ENCODE measurements at regions not wholly inside any gene's neighbourhood (a gene's known extent, or its start where the extent isn't known, plus 50 kb on each side); places are given as distances from the start of the nearest gene placed in this dataset.
A peak's percentile ranks its signal among the peaks of the same experiment; 100 is the strongest.

DNA sequence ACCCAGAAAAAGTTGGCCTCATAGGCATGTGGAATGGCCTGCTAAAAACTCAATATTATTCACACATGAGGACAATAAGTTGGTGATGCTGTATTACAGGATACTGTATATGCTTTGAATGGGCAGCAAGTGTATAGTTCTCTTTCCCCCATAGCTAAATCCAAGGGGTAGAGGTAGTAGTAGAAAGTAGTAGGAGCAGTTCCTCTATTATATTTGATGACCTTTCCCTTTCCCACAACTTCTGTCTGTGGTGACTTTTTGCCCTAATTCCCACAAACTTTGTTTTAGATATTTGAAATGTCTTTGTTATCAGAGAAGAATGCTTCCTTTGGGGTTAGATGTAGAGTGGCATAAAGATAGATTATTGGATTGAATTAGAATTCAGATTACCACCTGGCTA, 154.0 kb upstream of the STEAP4 start:
- no peaks in the 10 kb centered on the region for H3K9me3 ChIP-seq (replicated peaks in 1 of 11)
- H3K27ac ChIP-seq, result no peak overlapping the region
- TF ChIP-seq Cebpa-rat (IDR thresholded peaks at IDR 0.05), result no peak
- H3K4me2 ChIP-seq, result 0 out of 22 replicates have a peak overlapping the region, but pooled peaks of 2 of the 11 experiments have one; percentile 11 to 12
- H3K9ac ChIP-seq, result no peak overlapping the region
- no peaks in the 10 kb centered on the region for H3K27me3 ChIP-seq
- H3K4me3 ChIP-seq, result no peak overlapping the region
- H3K4me1 ChIP-seq, result peaks cover 0 to 49% (median 0%) of the 10 kb centered on the region in 10 experiments; a peak in 7 of 20 replicates
- H4K20me1 ChIP-seq, result no peaks in the 10 kb centered on the region
- H3K36me3 ChIP-seq, result no peaks in the 10 kb centered on the region

DNA sequence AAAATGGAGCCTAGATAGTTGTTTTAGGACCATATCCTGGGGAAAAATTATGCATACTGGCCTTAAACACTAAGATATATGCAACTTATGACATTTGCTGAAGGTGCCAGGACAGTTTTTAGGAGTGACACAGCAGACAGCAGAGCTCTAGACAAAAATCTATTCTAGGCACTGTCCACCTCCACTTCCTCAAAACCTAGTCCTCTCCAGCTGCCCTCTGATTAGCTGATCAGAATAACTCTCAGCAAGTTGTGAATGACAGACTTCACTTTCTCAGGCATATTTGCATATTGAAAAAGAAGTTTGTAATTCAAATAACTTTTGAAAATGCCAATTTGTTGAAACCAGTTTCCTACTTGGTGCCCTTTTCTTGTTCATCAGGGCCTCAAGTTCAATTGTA, 152.3 kb upstream of the STEAP4 start:
- H3K9me3 ChIP-seq (replicated peaks in 1 of 11), result no peaks in the 10 kb centered on the region
- no peak overlapping the region for H3K27ac ChIP-seq
- peaks cover 0 to 50% (median 0%) of the 10 kb centered on the region in 10 experiments; a peak in 7 of 20 replicates for H3K4me1 ChIP-seq
- H3K4me3 ChIP-seq, result no peak overlapping the region
- H3K4me2 ChIP-seq, result peak overlapping the region in 3 of 11 experiments; percentile 38 to 79 (median 59); a peak in 6 of 22 replicates
- H4K20me1 ChIP-seq, result no peaks in the 10 kb centered on the region
- H3K27me3 ChIP-seq, result no peaks in the 10 kb centered on the region
- no peak for TF ChIP-seq Cebpa-rat (IDR thresholded peaks at IDR 0.05)
- no peak overlapping the region for H3K9ac ChIP-seq
- H3K36me3 ChIP-seq, result no peaks in the 10 kb centered on the region

DNA sequence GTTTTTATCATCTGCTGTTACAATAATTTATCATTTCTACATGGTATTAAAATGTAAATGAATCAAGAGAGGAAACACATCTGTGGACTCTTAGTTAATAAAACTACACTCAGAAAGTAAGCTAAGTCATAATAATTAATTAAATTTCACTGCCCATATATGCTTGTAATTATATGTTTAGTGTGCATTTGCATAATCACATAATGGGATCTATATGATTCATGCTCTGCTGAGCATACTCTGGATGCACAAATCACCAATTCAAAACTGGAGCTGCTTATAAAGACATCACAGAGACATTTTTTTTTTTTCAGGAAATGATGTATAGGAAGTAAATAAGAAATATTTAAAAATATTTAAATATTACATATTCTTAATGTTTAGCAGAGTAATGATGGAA, 151.6 kb upstream of the STEAP4 start:
- H3K4me1 ChIP-seq, result peaks cover 0 to 50% (median 0%) of the 10 kb centered on the region in 10 experiments; a peak in 7 of 20 replicates
- no peaks in the 10 kb centered on the region for H4K20me1 ChIP-seq
- H3K4me2 ChIP-seq, result peak overlapping the region in 3 of 11 experiments; percentile 52 to 79 (median 59); a peak in 4 of 22 replicates
- no peaks in the 10 kb centered on the region for H3K9me3 ChIP-seq (replicated peaks in 1 of 11)
- no peak for TF ChIP-seq Cebpa-rat (IDR thresholded peaks at IDR 0.05)
- no peak overlapping the region for H3K9ac ChIP-seq
- no peaks in the 10 kb centered on the region for H3K27me3 ChIP-seq
- no peak overlapping the region for H3K27ac ChIP-seq
- H3K4me3 ChIP-seq, result no peak overlapping the region
- H3K36me3 ChIP-seq, result no peaks in the 10 kb centered on the region

DNA sequence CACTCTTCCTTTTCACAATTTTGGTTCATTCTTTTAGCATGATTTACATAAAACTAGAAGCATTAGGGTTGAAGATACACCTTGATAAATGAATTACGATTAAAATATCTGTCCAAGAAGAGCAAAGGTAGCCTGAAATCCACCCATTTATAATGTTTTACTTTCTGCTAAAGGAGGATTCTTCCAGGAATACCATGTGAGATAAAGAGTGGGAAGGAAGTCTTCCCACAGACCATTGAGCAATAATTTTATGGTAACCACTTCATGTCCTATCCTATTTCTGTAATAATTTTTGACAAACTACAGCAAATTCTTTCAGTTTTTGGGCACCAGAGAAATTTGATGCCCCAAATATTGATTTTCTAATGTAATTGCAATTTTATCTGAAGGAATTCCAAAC, 150.6 kb upstream of the STEAP4 start:
- Histone ChIP-seq H3K4me3 (no peak overlapping the region), H3K4me1 (peaks cover 0 to 50% (median 0%) of the 10 kb centered on the region in 10 experiments; a peak in 7 of 20 replicates), H3K9ac (no peak overlapping the region), H4K20me1 (no peaks in the 10 kb centered on the region), H3K27ac (no peak overlapping the region), H3K4me2 (peak overlapping the region in 4 of 11 experiments; percentile 29 to 79 (median 56); a peak in 7 of 22 replicates), H3K27me3 (no peaks in the 10 kb centered on the region), H3K36me3 (no peaks in the 10 kb centered on the region), H3K9me3 (replicated peaks in 1 of 11) (no peaks in the 10 kb centered on the region)
- no peak for TF ChIP-seq Cebpa-rat (IDR thresholded peaks at IDR 0.05)

DNA sequence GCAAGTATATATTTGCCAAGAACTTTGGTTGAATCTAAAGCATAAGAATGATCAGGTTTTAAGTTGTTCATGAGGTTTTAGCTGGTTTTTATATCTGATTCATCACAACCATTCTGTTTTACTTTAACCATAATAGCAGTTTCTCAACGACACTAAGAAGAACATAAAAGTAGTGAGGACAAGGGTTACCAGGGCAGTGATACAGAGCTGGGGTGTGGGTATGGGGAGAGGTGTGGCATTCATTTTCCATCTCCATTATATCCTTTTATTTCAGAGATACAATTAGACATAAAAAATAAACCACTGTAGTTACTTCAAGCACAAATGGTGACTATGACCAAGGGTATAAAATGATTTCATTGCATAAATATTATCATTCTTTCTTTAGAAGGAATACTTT, 149.8 kb upstream of the STEAP4 start:
- peaks cover 0 to 50% (median 0%) of the 10 kb centered on the region in 10 experiments; a peak in 7 of 20 replicates for H3K4me1 ChIP-seq
- H3K4me2 ChIP-seq, result peak overlapping the region in 3 of 11 experiments; percentile 52 to 79 (median 59); a peak in 4 of 22 replicates
- no peak overlapping the region for H3K9ac ChIP-seq
- no peaks in the 10 kb centered on the region for H3K27me3 ChIP-seq
- no peaks in the 10 kb centered on the region for H3K9me3 ChIP-seq (replicated peaks in 1 of 11)
- no peak for TF ChIP-seq Cebpa-rat (IDR thresholded peaks at IDR 0.05)
- H4K20me1 ChIP-seq, result no peaks in the 10 kb centered on the region
- H3K27ac ChIP-seq, result no peak overlapping the region
- H3K36me3 ChIP-seq, result no peaks in the 10 kb centered on the region
- no peak overlapping the region for H3K4me3 ChIP-seq

DNA sequence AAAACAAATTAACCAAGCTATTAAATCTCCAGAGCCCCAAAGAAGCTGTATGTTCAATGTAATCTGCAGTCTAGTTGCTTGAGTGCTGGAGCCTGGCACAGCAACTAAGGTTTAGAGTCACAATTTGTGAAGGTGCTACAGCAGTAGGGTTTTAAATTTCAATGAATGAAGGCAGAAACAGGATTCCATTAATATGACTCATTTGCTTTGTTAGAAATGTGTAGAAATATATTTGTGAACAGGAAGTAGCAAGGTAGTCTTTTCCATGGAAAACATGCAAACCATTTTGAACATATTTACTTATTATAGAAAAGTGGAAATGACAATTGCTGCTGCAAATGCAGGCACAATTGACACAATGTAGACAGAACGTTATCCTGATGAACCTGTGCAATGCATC, 149.0 kb upstream of the STEAP4 start:
- H3K36me3 ChIP-seq, result no peaks in the 10 kb centered on the region
- no peak overlapping the region for H3K9ac ChIP-seq
- H3K4me1 ChIP-seq, result peaks cover 0 to 45% (median 0%) of the 10 kb centered on the region in 10 experiments; a peak in 7 of 20 replicates
- no peaks in the 10 kb centered on the region for H3K27me3 ChIP-seq
- H3K4me3 ChIP-seq, result no peak overlapping the region
- H3K4me2 ChIP-seq, result peak overlapping the region in 2 of 11 experiments; percentile 6 to 25; a peak in 2 of 22 replicates
- TF ChIP-seq Cebpa-rat (IDR thresholded peaks at IDR 0.05), result no peak
- no peaks in the 10 kb centered on the region for H4K20me1 ChIP-seq
- no peaks in the 10 kb centered on the region for H3K9me3 ChIP-seq (replicated peaks in 1 of 11)
- no peak overlapping the region for H3K27ac ChIP-seq

DNA sequence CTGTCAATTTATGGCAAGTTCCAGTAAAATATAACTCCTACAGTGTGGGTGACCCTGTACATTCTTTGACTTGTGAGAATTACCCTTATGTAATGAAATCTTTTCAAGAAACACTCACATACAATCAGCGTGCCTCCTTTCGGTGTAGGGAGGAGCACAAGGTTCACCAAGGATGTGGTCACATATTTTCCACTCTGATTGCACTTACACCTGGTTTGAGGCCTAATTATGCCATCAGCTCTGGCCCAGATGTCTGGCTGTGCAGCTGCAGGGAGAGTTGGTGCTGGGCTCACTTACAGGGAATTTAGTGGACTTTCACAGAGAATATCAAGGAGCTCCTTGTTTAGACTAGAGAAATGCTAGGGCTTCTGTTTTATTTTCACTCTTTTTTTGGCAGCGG, 146.0 kb upstream of the STEAP4 start:
- H3K9ac ChIP-seq, result no peak overlapping the region
- H3K27ac ChIP-seq, result no peak overlapping the region
- no peak overlapping the region for H3K4me2 ChIP-seq
- no peaks in the 10 kb centered on the region for H3K9me3 ChIP-seq (replicated peaks in 1 of 11)
- H3K36me3 ChIP-seq, result no peaks in the 10 kb centered on the region
- H4K20me1 ChIP-seq, result no peaks in the 10 kb centered on the region
- TF ChIP-seq Cebpa-rat (IDR thresholded peaks at IDR 0.05), result no peak
- H3K4me1 ChIP-seq, result peaks cover 0 to 24% (median 0%) of the 10 kb centered on the region in 10 experiments; a peak in 7 of 20 replicates
- no peak overlapping the region for H3K4me3 ChIP-seq
- no peaks in the 10 kb centered on the region for H3K27me3 ChIP-seq

DNA sequence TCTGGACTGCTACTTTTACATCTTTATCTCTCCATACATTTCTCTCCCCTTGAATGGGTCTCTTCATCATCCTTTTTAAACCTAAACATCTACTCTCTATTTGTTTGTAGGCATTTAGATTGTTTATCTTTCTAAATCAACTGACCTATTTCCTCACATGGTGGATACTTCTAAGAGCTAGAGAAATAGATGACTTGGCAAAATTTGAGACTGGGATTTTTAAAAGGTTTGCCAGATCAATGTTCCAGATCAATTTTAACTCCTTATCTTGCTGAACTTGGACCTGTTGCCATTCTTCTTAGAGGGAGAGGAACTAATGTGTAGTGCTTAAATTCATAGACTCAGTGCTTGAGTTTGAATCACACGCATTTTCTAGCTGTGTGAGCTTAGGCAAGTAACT, 144.2 kb upstream of the STEAP4 start:
- no peak for TF ChIP-seq Cebpa-rat (IDR thresholded peaks at IDR 0.05)
- H3K4me1 ChIP-seq, result peaks cover 11 to 25% (median 14%) of the 10 kb centered on the region in 10 experiments
- H3K27me3 ChIP-seq, result no peaks in the 10 kb centered on the region
- no peak overlapping the region for H3K27ac ChIP-seq
- no peaks in the 10 kb centered on the region for H4K20me1 ChIP-seq
- no peaks in the 10 kb centered on the region for H3K36me3 ChIP-seq
- no peaks in the 10 kb centered on the region for H3K9me3 ChIP-seq (replicated peaks in 1 of 11)
- no peak overlapping the region for H3K4me3 ChIP-seq
- H3K4me2 ChIP-seq, result no peak overlapping the region
- no peak overlapping the region for H3K9ac ChIP-seq

DNA sequence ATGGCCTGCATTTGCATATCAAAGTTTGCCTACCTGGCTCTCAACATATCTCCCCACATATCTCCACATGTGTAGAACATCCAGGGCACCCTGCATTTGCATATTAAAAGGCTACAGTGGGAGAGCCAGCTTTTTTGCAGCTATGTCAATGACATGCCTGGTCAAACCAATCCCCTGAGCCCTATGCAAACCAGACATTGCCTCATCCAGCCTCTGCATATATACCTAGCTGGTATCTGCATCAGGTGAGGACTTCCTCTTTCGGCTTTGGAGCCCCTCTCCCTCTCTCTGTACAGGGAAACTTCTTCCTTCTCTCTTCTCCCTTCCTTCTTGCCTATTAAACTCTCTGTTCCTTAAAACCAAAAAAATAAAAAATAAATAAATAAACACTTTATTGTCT, 142.7 kb upstream of the STEAP4 start:
- Histone ChIP-seq H3K36me3 (no peaks in the 10 kb centered on the region), H3K4me1 (peaks cover 11 to 24% (median 14%) of the 10 kb centered on the region in 10 experiments), H3K27me3 (no peaks in the 10 kb centered on the region), H3K4me2 (no peak overlapping the region), H3K9ac (no peak overlapping the region), H3K4me3 (no peak overlapping the region), H4K20me1 (no peaks in the 10 kb centered on the region), H3K27ac (no peak overlapping the region), H3K9me3 (replicated peaks in 1 of 11) (no peaks in the 10 kb centered on the region)
- no peak for TF ChIP-seq Cebpa-rat (IDR thresholded peaks at IDR 0.05)

DNA sequence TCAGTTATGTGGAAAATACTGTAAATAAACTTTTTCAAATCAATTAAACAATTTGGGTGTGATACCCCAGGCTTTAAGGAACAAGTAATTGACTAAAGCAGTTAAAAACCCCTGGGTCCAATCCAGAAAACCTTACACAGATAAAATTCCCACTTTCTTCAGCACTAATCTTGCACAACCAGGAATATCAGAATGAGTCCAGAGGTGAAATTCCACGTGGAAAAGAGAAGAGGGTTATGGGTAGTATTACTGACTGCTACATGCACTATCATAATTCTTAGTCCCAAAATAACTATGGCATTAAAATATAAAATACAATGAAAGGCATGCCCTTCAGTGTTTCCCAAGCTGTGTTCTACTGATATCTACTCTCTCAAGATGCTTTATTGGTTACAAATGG, 135.7 kb upstream of the STEAP4 start:
- peaks cover 11 to 18% (median 14%) of the 10 kb centered on the region in 10 experiments for H3K4me1 ChIP-seq
- H3K9me3 ChIP-seq (replicated peaks in 1 of 11), result no peaks in the 10 kb centered on the region; a peak in 1 of 22 replicates
- no peaks in the 10 kb centered on the region for H3K36me3 ChIP-seq
- no peaks in the 10 kb centered on the region for H3K27me3 ChIP-seq
- no peak for TF ChIP-seq Cebpa-rat (IDR thresholded peaks at IDR 0.05)
- no peak overlapping the region for H3K4me3 ChIP-seq
- H4K20me1 ChIP-seq, result no peaks in the 10 kb centered on the region
- no peak overlapping the region for H3K9ac ChIP-seq
- H3K27ac ChIP-seq, result no peak overlapping the region
- H3K4me2 ChIP-seq, result no peak overlapping the region
